ENCODE measurements at regions not wholly inside any gene's neighbourhood (a gene's known extent, or its start where the extent isn't known, plus 50 kb on each side); places are given as distances from the start of the nearest gene placed in this dataset.
A peak's percentile ranks its signal among the peaks of the same experiment; 100 is the strongest.

GRCh38 chr1:115411371-115412063 lies 73.5 kb upstream of the NGF start (continued):
- TF ChIP-seq HIC1 (tag by site-specific recombination; IDR thresholded peaks at IDR 0.05) (no peak), ZNF654 (tag by site-specific recombination; IDR thresholded peaks at IDR 0.05; ENCODE audit: low read depth) (no peak), ZNF394 (tag by site-specific recombination; IDR thresholded peaks at IDR 0.05; ENCODE audit: borderline replicate concordance) (no peak), ZBTB20 (tag by site-specific recombination; IDR thresholded peaks at IDR 0.05) (no peak), ZNF513 (tag by site-specific recombination; IDR thresholded peaks at IDR 0.05) (no peak), ZNF280D (tag by site-specific recombination; IDR thresholded peaks at IDR 0.05) (no peak), AEBP2 (tag by site-specific recombination; IDR thresholded peaks at IDR 0.05; ENCODE audit: borderline replicate concordance) (no peak), ZNF335 (tag by site-specific recombination; conservative IDR thresholded peaks at IDR 0.05) (no peak), FEZF1 (tag by site-specific recombination; IDR thresholded peaks at IDR 0.05) (0 out of 2 replicates have a peak, but pooled peaks have one; percentile 29), SETDB1 (IDR thresholded peaks at IDR 0.05; ENCODE audit: insufficient read length, low read length) (peak; percentile 62), GLIS1 (tag by site-specific recombination; IDR thresholded peaks at IDR 0.05) (no peak), ZBTB1 (tag by site-specific recombination; IDR thresholded peaks at IDR 0.05) (no peak), ZNF529 (tag by site-specific recombination; IDR thresholded peaks at IDR 0.05; ENCODE audit: insufficient replicate concordance) (no peak), PATZ1 (tag by site-specific recombination; IDR thresholded peaks at IDR 0.05) (no peak), ZNF629 (tag by site-specific recombination; IDR thresholded peaks at IDR 0.05) (0 out of 2 replicates have a peak, but pooled peaks have one; percentile 33), ZNF214 (tag by site-specific recombination; IDR thresholded peaks at IDR 0.05; ENCODE audit: borderline replicate concordance) (no peak), ZBTB48 (tag by site-specific recombination; IDR thresholded peaks at IDR 0.05) (no peak), ZBTB49 (tag by site-specific recombination; IDR thresholded peaks at IDR 0.05; ENCODE audit: low read depth) (no peak), ZNF19 (tag by site-specific recombination; IDR thresholded peaks at IDR 0.05; ENCODE audit: low read depth) (no peak), REPIN1 (tag by site-specific recombination; IDR thresholded peaks at IDR 0.05; ENCODE audit: low read depth) (no peak), ZBTB21 (tag by site-specific recombination; IDR thresholded peaks at IDR 0.05) (no peak), ZNF707 (tag by site-specific recombination; IDR thresholded peaks at IDR 0.05) (no peak), ZSCAN16 (tag by site-specific recombination; IDR thresholded peaks at IDR 0.05) (no peak), ZNF560 (tag by site-specific recombination; IDR thresholded peaks at IDR 0.05; ENCODE audit: borderline replicate concordance) (no peak), KLF10 (tag by site-specific recombination; IDR thresholded peaks at IDR 0.05) (no peak), ZNF311 (tag by site-specific recombination; IDR thresholded peaks at IDR 0.05; ENCODE audit: borderline replicate concordance) (no peak)
